K562 (cell line): ENCODE measurements at regions not wholly inside any gene's neighbourhood (a gene's known extent, or its start where the extent isn't known, plus 50 kb on each side); places are given as distances from the start of the nearest gene placed in this dataset.

ENCODE experiments used
- E2F8 ChIP-seq: fragments of 450-650 bp; IDR thresholded peaks from 2 replicates; pipeline ENCODE4 v1.7.1; 2018; ENCODE audit warnings: mild to moderate bottlenecking, low read depth; ENCODE audit not compliant: partially characterized antibody
- MAFG ChIP-seq: fragments of 450-650 bp; conservative IDR thresholded peaks from 2 replicates; pipeline ENCODE4 v1.6.1; 2016; ENCODE audit warnings: missing genetic modification characterization, missing compliant biosample characterization
- MLLT1 ChIP-seq, 2 experiments: fragments of 450-650 bp; IDR thresholded peaks; 2 replicates each; pipeline ENCODE4 v1.6.1; 2016
- MYBL2 ChIP-seq, 2 experiments: fragments of 450-650 bp in 1 of 2; sonication (generic) in 1 of 2; formaldehyde crosslinking in 1 of 2; IDR thresholded peaks; 2 replicates each; pipeline versions ENCODE4 v1.6.1 to v1.8.1; 2017 to 2022; ENCODE audit warnings: borderline replicate concordance in 1 of 2, inconsistent platforms in 1 of 2, low read depth in 1 of 2, mild to moderate bottlenecking in 1 of 2, missing genetic modification reagents in 1 of 2, moderate library complexity in 1 of 2
- PML ChIP-seq: IDR thresholded peaks from 2 replicates; pipeline ENCODE4 v1.6.1; 2012; ENCODE audit warnings: low read length, inconsistent platforms
- SMARCA5 ChIP-seq: fragments of 450-650 bp; IDR thresholded peaks from 2 replicates; pipeline ENCODE4 v1.6.1; 2016
- TAF15 ChIP-seq: fragments of 200-400 bp; formaldehyde crosslinking; IDR thresholded peaks from 2 replicates; pipeline ENCODE4 v1.6.1; 2017; ENCODE audit warnings: mild to moderate bottlenecking, low read depth, low read length, moderate library complexity
- ZBTB49 ChIP-seq: sonication (generic); formaldehyde crosslinking; IDR thresholded peaks from 2 replicates; pipeline ENCODE4 v1.8.0; 2022; ENCODE audit warnings: missing genetic modification reagents, mild to moderate bottlenecking, borderline replicate concordance
- ZNF407 ChIP-seq: fragments of 450-650 bp; IDR thresholded peaks from 2 replicates; pipeline ENCODE4 v1.6.1; 2016; ENCODE audit warnings: low read depth
- ZNF444 ChIP-seq: fragments of 250-450 bp; sonication (Bioruptor Pico); IDR thresholded peaks from 2 replicates; pipeline ENCODE4 v1.4.0; 2020; ENCODE audit warnings: mild to moderate bottlenecking, moderate library complexity
- ZNF780A ChIP-seq: fragments of 250-450 bp; sonication (Bioruptor Pico); IDR thresholded peaks from 2 replicates; pipeline ENCODE4 v1.5.0; 2021; ENCODE audit warnings: mild to moderate bottlenecking

- peak; percentile 16 for TF ChIP-seq E2F8
- no peak for TF ChIP-seq ZNF780A (CRISPR knock-in tag)
- no peak for TF ChIP-seq ZNF444 (CRISPR knock-in tag)
- TF ChIP-seq MLLT1 (IDR thresholded peaks at IDR 0.05) = 0 out of 4 replicates have a peak, but pooled peaks of 1 of the 2 experiments have one; percentile 12
- no peak for TF ChIP-seq ZBTB49 (CRISPR knock-in tag)
- TF ChIP-seq ZNF407 = peak; percentile 58; the same call in 1 of the 2 replicates
- TF ChIP-seq MYBL2 (IDR thresholded peaks at IDR 0.05; ENCODE audit: low read depth) = no peak
- TF ChIP-seq MYBL2 (CRISPR knock-in tag; IDR thresholded peaks at IDR 0.05; ENCODE audit: borderline replicate concordance) = no peak
- TF ChIP-seq PML = peak; percentile 34
- TF ChIP-seq SMARCA5 = no peak
- TF ChIP-seq TAF15 = no peak
- TF ChIP-seq MAFG (tag) = no peak
These were observed 108.2 kb downstream of the KCNRG start (continued) for GRCh38 chr13:50123515-50123861.
